ENCODE measurements at regions not wholly inside any gene's neighbourhood (a gene's known extent, or its start where the extent isn't known, plus 50 kb on each side); places are given as distances from the start of the nearest gene placed in this dataset.

DNA sequence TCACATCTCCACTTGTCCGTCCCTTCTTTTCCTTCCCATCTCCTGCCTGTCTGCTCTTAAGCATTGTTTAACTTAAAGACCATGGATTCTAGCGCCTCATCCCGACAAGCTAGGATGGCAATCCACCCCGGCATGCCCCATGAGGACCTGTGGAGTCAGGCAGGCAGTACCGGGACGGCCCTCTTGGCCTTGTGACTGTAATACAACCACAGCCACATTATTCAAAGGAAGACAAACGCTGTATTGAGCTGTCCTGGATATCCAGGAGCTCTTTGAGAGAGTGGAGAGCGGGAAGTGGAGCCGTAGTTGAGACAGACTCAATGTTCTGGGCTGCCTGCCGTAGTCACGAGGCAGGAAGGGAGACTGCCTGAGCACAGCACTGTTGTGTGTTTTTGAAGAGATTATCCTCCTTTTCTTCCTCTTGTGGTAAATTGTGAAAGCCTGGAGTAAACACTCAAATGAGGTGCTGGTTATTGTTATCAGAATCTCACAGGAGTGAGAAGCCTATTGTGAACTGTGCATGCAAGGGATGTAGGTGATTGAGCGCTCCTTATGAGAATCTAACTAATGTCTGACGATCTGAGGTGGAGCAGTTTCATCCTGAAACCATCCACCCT lies 929.8 kb upstream of the CNTNAP5 start:
- 76 to 85% methylated on average over 13 of the region's 13 CpGs for WGBS, 2 donors
- ATAC-seq (ENCODE audit: low FRiP score in 2 of 2), result no peak
- TF ChIP-seq, protein P1, sequence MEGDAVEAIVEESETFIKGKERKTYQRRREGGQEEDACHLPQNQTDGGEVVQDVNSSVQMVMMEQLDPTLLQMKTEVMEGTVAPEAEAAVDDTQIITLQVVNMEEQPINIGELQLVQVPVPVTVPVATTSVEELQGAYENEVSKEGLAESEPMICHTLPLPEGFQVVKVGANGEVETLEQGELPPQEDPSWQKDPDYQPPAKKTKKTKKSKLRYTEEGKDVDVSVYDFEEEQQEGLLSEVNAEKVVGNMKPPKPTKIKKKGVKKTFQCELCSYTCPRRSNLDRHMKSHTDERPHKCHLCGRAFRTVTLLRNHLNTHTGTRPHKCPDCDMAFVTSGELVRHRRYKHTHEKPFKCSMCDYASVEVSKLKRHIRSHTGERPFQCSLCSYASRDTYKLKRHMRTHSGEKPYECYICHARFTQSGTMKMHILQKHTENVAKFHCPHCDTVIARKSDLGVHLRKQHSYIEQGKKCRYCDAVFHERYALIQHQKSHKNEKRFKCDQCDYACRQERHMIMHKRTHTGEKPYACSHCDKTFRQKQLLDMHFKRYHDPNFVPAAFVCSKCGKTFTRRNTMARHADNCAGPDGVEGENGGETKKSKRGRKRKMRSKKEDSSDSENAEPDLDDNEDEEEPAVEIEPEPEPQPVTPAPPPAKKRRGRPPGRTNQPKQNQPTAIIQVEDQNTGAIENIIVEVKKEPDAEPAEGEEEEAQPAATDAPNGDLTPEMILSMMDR (IDR thresholded peaks at IDR 0.05), result no peak
- no peak for TF ChIP-seq EP300 (IDR thresholded peaks at IDR 0.05)
- no peak for TF ChIP-seq POLR2A (IDR thresholded peaks at IDR 0.05)
- no peak for TF ChIP-seq POLR2AphosphoS5 (IDR thresholded peaks at IDR 0.05)

GRCh38 chr2:123098619-123099018 lies 926.5 kb upstream of the CNTNAP5 start:
- TF ChIP-seq POLR2AphosphoS5 (IDR thresholded peaks at IDR 0.05) (no peak), EP300 (IDR thresholded peaks at IDR 0.05) (no peak), POLR2A (IDR thresholded peaks at IDR 0.05) (no peak)
- TF ChIP-seq, protein P1 (IDR thresholded peaks at IDR 0.05), result no peak
- ATAC-seq (ENCODE audit: low FRiP score in 2 of 2) (no peak), DNase-seq (no peak)
- no peaks in the 10 kb centered on the region for H3K4me1 ChIP-seq
- no peaks in the 10 kb centered on the region for H3K27me3 ChIP-seq
- no peaks in the 10 kb centered on the region for H3K36me3 ChIP-seq
- H3K27ac ChIP-seq, result no peak overlapping the region
- H3K9me3 ChIP-seq, result no peaks in the 10 kb centered on the region
- no peak overlapping the region for H3K4me3 ChIP-seq

More for the DNA sequence above, 929.8 kb upstream of the CNTNAP5 start:
- Histone ChIP-seq H3K27me3 (no peaks in the 10 kb centered on the region), H3K36me3 (no peaks in the 10 kb centered on the region), H3K9me3 (no peaks in the 10 kb centered on the region), H3K27ac (no peak overlapping the region), H3K4me1 (no peaks in the 10 kb centered on the region), H3K4me3 (no peak overlapping the region)
- no peak for DNase-seq

DNA sequence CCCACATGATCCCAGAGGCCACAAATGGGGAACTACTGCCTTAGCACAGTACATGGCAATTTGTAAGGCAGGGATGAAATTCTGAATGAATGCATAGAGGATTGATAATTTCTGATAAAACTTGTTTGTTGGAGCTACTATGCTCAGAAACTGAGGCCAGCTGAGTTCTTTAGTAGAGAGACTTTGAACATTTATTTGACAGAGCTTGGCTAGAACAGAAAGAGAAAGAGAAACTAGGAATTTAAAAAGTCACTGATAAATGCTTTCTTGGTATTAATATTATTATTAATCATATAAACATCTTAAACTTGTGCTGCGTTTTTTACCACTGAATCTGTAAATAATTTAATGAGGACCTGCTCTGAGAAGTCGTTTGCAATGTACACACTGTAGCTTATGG lies 923.7 kb upstream of the CNTNAP5 start:
- 44 to 53% methylated on average over 2 of the region's 2 CpGs for WGBS, 2 donors
- H3K27ac ChIP-seq, result no peak overlapping the region
- TF ChIP-seq POLR2AphosphoS5 (IDR thresholded peaks at IDR 0.05) (no peak), EP300 (IDR thresholded peaks at IDR 0.05) (no peak)
- TF ChIP-seq, protein P1 (IDR thresholded peaks at IDR 0.05), result no peak
- H3K9me3 ChIP-seq, result no peaks in the 10 kb centered on the region
- H3K4me3 ChIP-seq, result no peak overlapping the region
- H3K27me3 ChIP-seq, result no peaks in the 10 kb centered on the region
- H3K36me3 ChIP-seq, result no peaks in the 10 kb centered on the region
- no peaks in the 10 kb centered on the region for H3K4me1 ChIP-seq
- ATAC-seq (ENCODE audit: low FRiP score in 2 of 2), result no peak
- no peak for DNase-seq

DNA sequence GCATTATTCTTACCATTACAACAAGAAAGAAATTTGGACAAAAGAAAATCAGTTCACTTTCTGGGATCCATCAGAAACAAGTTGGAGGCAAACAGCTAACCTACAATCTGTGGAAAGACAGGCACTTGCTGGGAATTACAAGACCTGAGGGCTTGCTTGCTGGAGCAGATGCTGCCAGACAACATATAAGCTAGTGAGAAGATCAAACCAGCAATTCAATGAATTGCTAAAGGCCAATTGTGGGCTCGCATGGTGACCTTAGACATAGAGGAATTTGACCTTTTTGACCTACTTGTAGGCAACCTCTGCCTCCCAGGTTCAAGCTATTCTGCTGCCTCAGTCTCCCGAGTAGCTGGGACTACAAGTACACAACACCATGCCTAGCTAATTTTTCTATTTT lies 921.2 kb upstream of the CNTNAP5 start:
- no peaks in the 10 kb centered on the region for H3K27me3 ChIP-seq
- no peak overlapping the region for H3K27ac ChIP-seq
- WGBS, 2 donors, result 59 to 62% methylated on average over 2 of the region's 2 CpGs
- no peak for DNase-seq
- H3K36me3 ChIP-seq, result no peaks in the 10 kb centered on the region
- H3K4me1 ChIP-seq, result no peaks in the 10 kb centered on the region
- no peak overlapping the region for H3K4me3 ChIP-seq
- ATAC-seq (ENCODE audit: low FRiP score in 2 of 2), result no peak
- no peak for TF ChIP-seq EP300 (IDR thresholded peaks at IDR 0.05)
- no peak for TF ChIP-seq POLR2AphosphoS5 (IDR thresholded peaks at IDR 0.05)
- TF ChIP-seq POLR2A (IDR thresholded peaks at IDR 0.05), result no peak
- TF ChIP-seq, protein P1 (IDR thresholded peaks at IDR 0.05), result no peak
- no peaks in the 10 kb centered on the region for H3K9me3 ChIP-seq

GRCh38 chr2:123116595-123116994 lies 908.5 kb upstream of the CNTNAP5 start:
- TF ChIP-seq EP300 (IDR thresholded peaks at IDR 0.05) (no peak), POLR2AphosphoS5 (IDR thresholded peaks at IDR 0.05) (no peak), POLR2A (IDR thresholded peaks at IDR 0.05) (no peak)
- TF ChIP-seq, protein P1 (IDR thresholded peaks at IDR 0.05), result no peak
- no peaks in the 10 kb centered on the region for H3K27me3 ChIP-seq
- H3K36me3 ChIP-seq, result no peaks in the 10 kb centered on the region
- H3K9me3 ChIP-seq, result peaks cover 0 to 4% (median 2%) of the 10 kb centered on the region in 4 donors
- no peak overlapping the region for H3K4me3 ChIP-seq
- ATAC-seq (ENCODE audit: low FRiP score in 2 of 2) (no peak), DNase-seq (no peak)
- 74 to 85% methylated on average over 3 of the region's 3 CpGs for WGBS, 2 donors
- H3K4me1 ChIP-seq, result no peaks in the 10 kb centered on the region
- H3K27ac ChIP-seq, result no peak overlapping the region
